Esophagus squamous epithelium (tissue), 5 donors: ENCODE measurements at regions not wholly inside any gene's neighbourhood (a gene's known extent, or its start where the extent isn't known, plus 50 kb on each side); places are given as distances from the start of the nearest gene placed in this dataset.

Experiments
- DNase-seq: peaks from one replicate; lab custom pipeline; 2025; lab: John Stamatoyannopoulos, UW
- H3K27ac ChIP-seq, 4 donors: fragments of 200-600 bp; sonication (generic); one replicate each; pipeline ENCODE4 v1.5.1; 2016 to 2019; ENCODE audit warnings: mild to moderate bottlenecking in 1 of 4
- H3K27me3 ChIP-seq, 4 donors: fragments of 200-600 bp; sonication (generic); 1 replicate in 3 of 4; 2 replicates in 1 of 4; pipeline versions ENCODE4 v1.5.1 to v1.6.0; 2017 to 2021; ENCODE audit warnings: antibody characterized with exemption in 1 of 4
- H3K36me3 ChIP-seq, 3 donors: fragments of 200-600 bp; sonication (generic); one replicate each; pipeline ENCODE4 v1.5.1; 2016 to 2019
- H3K4me1 ChIP-seq, 3 donors: fragments of 200-600 bp; sonication (generic); one replicate each; pipeline ENCODE4 v1.5.1; 2017 to 2019
- H3K4me3 ChIP-seq, 4 donors: fragments of 200-600 bp; sonication (generic); 1 replicate in 3 of 4; 2 replicates in 1 of 4; pipeline ENCODE4 v1.5.1; 2016 to 2019; ENCODE audit warnings: mild to moderate bottlenecking in 2 of 4, moderate library complexity in 1 of 4
- H3K9me3 ChIP-seq, 3 donors: fragments of 200-600 bp; sonication (generic); one replicate each; pipeline ENCODE4 v1.5.1; 2016 to 2019
- POLR2A ChIP-seq, 4 donors: fragments of 450-650 bp; IDR thresholded peaks; one replicate each; pipeline ENCODE4 v1.6.1; 2017; ENCODE audit warnings: antibody characterized with exemption in 4 of 4, mild to moderate bottlenecking in 4 of 4, moderate library complexity in 3 of 4
- WGBS, 2 donors: methylation state at CpG; one replicate each; pipeline ENCODE4 v1.1.5; 2018; 5-methylcytosine and 5-hydroxymethylcytosine counted together
- intact Hi-C: fragments of 100-400 bp; cut with DNase I; formaldehyde crosslinking; loops from one replicate; pipeline ENCODE4 v1.15.0; 2022
- TF ChIP-seq, protein P1 (sequence below), 6 experiments: fragments of 450-650 bp in 4 of 6; fragments of 200-600 bp in 2 of 6; sonication (generic) in 2 of 6; IDR thresholded peaks; one replicate each; pipeline ENCODE4 v1.5.1; 2016 to 2019; ENCODE audit warnings: antibody characterized with exemption in 6 of 6, mild to moderate bottlenecking in 4 of 6, moderate library complexity in 4 of 6
- donor health status: DM: yes; HTN: yes; CAD: no.

DNA sequence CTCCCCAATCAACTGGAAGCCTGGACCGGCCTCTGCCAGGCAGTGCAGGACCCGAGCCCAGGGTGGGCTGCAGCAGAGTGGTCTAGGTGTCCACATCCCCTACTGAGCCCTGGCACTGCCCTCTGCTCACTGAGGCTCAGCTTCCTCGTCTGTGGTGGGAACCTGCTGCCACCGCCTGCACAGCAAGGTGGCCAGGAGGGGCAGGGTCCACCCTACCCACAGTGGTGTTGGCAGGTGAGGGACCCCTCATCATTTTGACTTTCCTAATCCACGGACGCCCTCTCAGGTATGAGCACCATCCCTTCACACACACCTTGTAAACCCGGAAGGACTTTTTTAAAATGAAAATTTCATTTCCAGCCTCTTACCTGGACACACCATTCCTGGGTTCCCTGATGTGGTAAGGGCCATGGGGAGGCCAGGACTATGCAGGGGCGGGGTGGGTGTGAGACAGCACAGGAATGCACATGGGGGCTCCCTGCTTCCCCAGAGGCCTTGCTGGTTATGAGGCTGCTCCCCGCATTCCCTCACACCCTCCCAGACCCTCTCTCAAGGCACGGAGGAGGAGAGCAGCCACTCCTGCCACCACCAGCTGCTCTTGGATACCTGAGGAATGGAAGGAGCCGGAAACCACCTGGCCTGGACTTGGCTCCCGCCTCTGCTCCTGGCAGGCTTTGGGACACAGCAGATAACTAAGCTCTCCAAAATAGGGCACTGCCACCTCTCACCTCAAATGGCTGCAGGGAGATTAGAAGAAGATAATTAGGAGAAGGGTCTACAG is 185.9 kb upstream of the TPM1 start:
- intact Hi-C loops, result no loop called here
- Histone ChIP-seq H3K9me3 (no peaks in the 10 kb centered on the region), H3K4me3 (no peak overlapping the region), H3K4me1 (peaks cover 8 to 34% (median 19%) of the 10 kb centered on the region in 3 donors), H3K27me3 (peaks cover 0 to 18% (median 0%) of the 10 kb centered on the region in 4 donors), H3K27ac (no peak overlapping the region), H3K36me3 (no peaks in the 10 kb centered on the region)
- DNase-seq, result no peak
- 75 to 77% methylated on average over 7 of the region's 12 CpGs for WGBS, 2 donors
- no peak for TF ChIP-seq POLR2A (IDR thresholded peaks at IDR 0.05)
- TF ChIP-seq, protein P1, sequence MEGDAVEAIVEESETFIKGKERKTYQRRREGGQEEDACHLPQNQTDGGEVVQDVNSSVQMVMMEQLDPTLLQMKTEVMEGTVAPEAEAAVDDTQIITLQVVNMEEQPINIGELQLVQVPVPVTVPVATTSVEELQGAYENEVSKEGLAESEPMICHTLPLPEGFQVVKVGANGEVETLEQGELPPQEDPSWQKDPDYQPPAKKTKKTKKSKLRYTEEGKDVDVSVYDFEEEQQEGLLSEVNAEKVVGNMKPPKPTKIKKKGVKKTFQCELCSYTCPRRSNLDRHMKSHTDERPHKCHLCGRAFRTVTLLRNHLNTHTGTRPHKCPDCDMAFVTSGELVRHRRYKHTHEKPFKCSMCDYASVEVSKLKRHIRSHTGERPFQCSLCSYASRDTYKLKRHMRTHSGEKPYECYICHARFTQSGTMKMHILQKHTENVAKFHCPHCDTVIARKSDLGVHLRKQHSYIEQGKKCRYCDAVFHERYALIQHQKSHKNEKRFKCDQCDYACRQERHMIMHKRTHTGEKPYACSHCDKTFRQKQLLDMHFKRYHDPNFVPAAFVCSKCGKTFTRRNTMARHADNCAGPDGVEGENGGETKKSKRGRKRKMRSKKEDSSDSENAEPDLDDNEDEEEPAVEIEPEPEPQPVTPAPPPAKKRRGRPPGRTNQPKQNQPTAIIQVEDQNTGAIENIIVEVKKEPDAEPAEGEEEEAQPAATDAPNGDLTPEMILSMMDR (IDR thresholded peaks at IDR 0.05), result no peak

DNA sequence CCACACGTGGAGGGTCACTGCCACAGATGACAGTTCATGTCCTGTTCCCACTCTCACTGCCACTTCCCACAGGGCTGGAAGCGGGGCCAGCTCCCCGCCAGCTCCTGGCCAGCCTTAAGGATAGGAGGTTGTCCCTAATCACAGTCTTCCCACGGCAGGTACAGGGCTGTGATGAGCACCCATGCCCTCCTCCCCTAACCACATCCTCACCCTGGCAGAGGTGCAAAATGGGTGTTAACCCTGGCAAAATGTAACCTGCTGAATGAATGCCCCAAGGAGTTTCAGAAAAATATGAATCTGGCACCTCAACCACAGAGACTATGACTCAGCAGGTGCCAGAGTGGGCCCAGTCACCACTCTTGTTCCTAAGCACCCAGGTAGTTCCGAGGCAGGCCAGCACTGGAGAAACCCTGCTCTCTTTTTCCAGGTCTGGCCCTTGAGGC is 185.1 kb upstream of the TPM1 start:
- intact Hi-C loops, result no loop called here
- no peak overlapping the region for H3K4me3 ChIP-seq
- TF ChIP-seq, protein P1 (IDR thresholded peaks at IDR 0.05), result no peak
- no peak for TF ChIP-seq POLR2A (IDR thresholded peaks at IDR 0.05)
- no peak overlapping the region for H3K27ac ChIP-seq
- no peak for DNase-seq
- H3K36me3 ChIP-seq, result no peaks in the 10 kb centered on the region
- peaks cover 8 to 34% (median 19%) of the 10 kb centered on the region in 3 donors for H3K4me1 ChIP-seq
- peaks cover 0 to 18% (median 0%) of the 10 kb centered on the region in 4 donors for H3K27me3 ChIP-seq
- WGBS, 2 donors, result 40 to 42% methylated on average over 1 to 4 of the region's 5 CpGs
- no peaks in the 10 kb centered on the region for H3K9me3 ChIP-seq

DNA sequence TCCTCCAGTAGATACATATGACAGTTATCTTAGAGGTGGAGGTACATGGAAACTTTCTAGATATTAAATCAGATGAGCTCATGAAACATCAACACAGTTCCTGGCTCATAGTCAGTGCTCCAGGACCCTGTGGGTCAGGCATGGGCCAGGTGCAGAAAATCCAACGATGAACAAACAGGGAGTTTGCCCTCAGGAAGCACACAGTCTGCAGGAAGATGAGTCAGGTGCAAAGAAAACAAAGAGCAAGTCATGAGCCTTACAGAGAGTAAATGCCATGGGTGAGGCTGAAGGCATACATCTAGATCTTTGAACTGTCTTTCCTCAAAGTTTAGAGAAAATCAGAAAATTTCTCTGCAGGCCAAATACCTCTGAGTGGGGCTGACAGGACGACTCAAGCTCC is 184.2 kb upstream of the TPM1 start:
- intact Hi-C loops, result no loop called here
- TF ChIP-seq, protein P1 (IDR thresholded peaks at IDR 0.05), result no peak
- TF ChIP-seq POLR2A (IDR thresholded peaks at IDR 0.05), result no peak
- WGBS, 2 donors, result 20 to 57% methylated on average over 2 of the region's 2 CpGs
- Histone ChIP-seq H3K4me1 (peaks cover 5 to 29% (median 19%) of the 10 kb centered on the region in 3 donors), H3K27ac (no peak overlapping the region), H3K36me3 (no peaks in the 10 kb centered on the region), H3K4me3 (no peak overlapping the region), H3K9me3 (no peaks in the 10 kb centered on the region), H3K27me3 (peaks cover 0 to 18% (median 0%) of the 10 kb centered on the region in 4 donors)
- DNase-seq, result no peak

DNA sequence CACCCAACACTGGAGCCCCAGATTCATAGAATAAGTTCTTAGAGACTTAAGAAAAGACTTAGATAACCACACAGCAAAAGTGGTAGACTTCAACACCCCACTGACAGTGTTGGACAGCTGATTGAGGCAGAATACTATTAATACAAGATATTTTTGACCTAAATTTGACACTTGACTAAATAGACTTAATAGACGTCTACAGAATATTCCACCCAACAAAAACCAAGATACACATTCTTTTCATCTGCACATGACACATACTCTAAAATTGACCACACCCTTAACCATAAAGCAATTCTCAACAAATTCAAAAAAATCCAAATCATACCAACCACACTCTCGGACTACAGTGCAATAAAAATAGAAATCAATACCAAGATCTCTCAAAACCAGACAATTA is 179.8 kb upstream of the TPM1 start:
- Histone ChIP-seq H3K4me1 (peaks cover 0 to 9% (median 9%) of the 10 kb centered on the region in 3 donors), H3K27ac (no peak overlapping the region), H3K27me3 (no peaks in the 10 kb centered on the region), H3K36me3 (no peaks in the 10 kb centered on the region), H3K9me3 (no peaks in the 10 kb centered on the region), H3K4me3 (no peak overlapping the region)
- intact Hi-C loops, result no loop called here
- 60 to 85% methylated on average over 2 of the region's 2 CpGs for WGBS, 2 donors
- DNase-seq, result no peak
- TF ChIP-seq, protein P1 (IDR thresholded peaks at IDR 0.05), result no peak

DNA sequence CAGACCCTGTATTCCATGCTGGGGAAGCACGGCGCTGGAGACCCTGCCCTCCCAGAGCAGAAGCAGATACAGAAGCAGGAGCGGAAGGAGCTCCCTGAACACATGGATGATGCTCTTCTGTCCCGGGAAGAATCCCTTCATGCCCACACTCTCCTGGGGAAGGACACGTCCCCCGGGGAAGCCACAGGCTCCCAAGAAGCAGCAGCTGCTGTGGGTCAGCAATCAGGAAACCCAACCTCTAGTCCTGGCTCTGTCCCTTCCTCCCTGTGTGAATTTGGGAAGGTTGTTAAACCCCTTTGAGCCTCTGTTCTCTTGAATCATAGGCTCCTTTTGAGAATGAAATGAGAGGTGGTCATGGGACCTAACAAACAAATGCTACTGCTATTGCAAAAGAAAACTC is 176.2 kb upstream of the TPM1 start:
- Histone ChIP-seq H3K9me3 (no peaks in the 10 kb centered on the region), H3K27me3 (no peaks in the 10 kb centered on the region), H3K4me3 (no peak overlapping the region), H3K27ac (peak overlapping the region in 2 of 4 donors; percentile 41 to 51), H3K4me1 (no peaks in the 10 kb centered on the region), H3K36me3 (no peaks in the 10 kb centered on the region)
- intact Hi-C loops, result no loop called here
- TF ChIP-seq POLR2A (IDR thresholded peaks at IDR 0.05), result no peak
- 78 to 90% methylated on average over 3 of the region's 6 CpGs for whole genome bisulfite sequencing, 2 donors
- no peak for DNase-seq
